HepG2 (cell line): ENCODE measurements at regions not wholly inside any gene's neighbourhood (a gene's known extent, or its start where the extent isn't known, plus 50 kb on each side); places are given as distances from the start of the nearest gene placed in this dataset.

ENCODE experiments used
- ATAC-seq: fragments of 200-7000 bp; cut with Tn5 transposase; 3 replicates; pipeline ENCODE4 v1.9.1; 2020; ENCODE audit warnings: mild to moderate bottlenecking, moderate library complexity
- BruUV-seq: library from RNA; stranded (reverse); fragments of 400-500 nt; replicated peaks from 2 replicates; lab custom pipeline; 2021; lab: Mats Ljungman, UMichigan
- CTCF ChIA-PET: fragments of 300-600 bp; formaldehyde crosslinking; extraction: SDS; loops from one replicate; lab custom pipeline; 2021; ENCODE audit warnings: low total read pairs, inconsistent platforms, low intra/inter-chr PET ratio; lab: Yijun Ruan, JAX
- POLR2A ChIA-PET: fragments of 350-600 bp; sonication (Branson Sonifier 250); formaldehyde crosslinking; loops from one replicate; lab custom pipeline; 2020; ENCODE audit warnings: antibody characterized with exemption, inconsistent platforms; lab: Yijun Ruan, JAX
- DNase-seq: peaks from one replicate; pipeline ENCODE4 v3.0.0-alpha.2; 2015; ENCODE audit warnings: low spot score
- FAIRE-seq: peaks from 3 replicates; lab custom pipeline; 2011; peaks lifted over from hg19 to GRCh38; lab: Jason Lieb, UNC
- H2AFZ ChIP-seq: one replicate; pipeline ENCODE4 v1.6.1; 2011; ENCODE audit warnings: low read length, inconsistent platforms
- H3K27ac ChIP-seq: fragments of 300-600 bp; 3 replicates; pipeline ENCODE4 v1.8.0; 2011; ENCODE audit warnings: mixed run types, mild to moderate bottlenecking, mixed read lengths, low read length, inconsistent platforms; ENCODE audit not compliant: insufficient read depth; ENCODE audit errors: extremely low read length
- H3K27me3 ChIP-seq, 2 experiments: fragments of 200-600 bp in 1 of 2; 2 replicates in 1 of 2; 3 replicates in 1 of 2; pipeline versions ENCODE4 v1.6.0 to v1.8.0; 2011; ENCODE audit warnings: low read length in 2 of 2, mild to moderate bottlenecking in 2 of 2, moderate library complexity in 2 of 2, inconsistent platforms in 1 of 2; ENCODE audit not compliant: insufficient read depth in 2 of 2, control insufficient read depth in 1 of 2
- H3K36me3 ChIP-seq, 2 experiments: fragments of 200-600 bp in 1 of 2; replicated peaks in 1 of 2; 2 replicates in 1 of 2; 3 replicates in 1 of 2; pipeline versions ENCODE4 v1.5.1 to v1.8.0; 2011; ENCODE audit warnings: low read length in 2 of 2, inconsistent platforms in 1 of 2; ENCODE audit not compliant: insufficient read depth in 2 of 2, control insufficient read depth in 1 of 2
- H3K4me1 ChIP-seq: 2 replicates; pipeline ENCODE4 v1.5.1; 2012; ENCODE audit warnings: low read length, inconsistent platforms; ENCODE audit not compliant: insufficient read depth
- H3K4me2 ChIP-seq: 2 replicates; pipeline ENCODE4 v1.6.0; 2011; ENCODE audit warnings: low read depth, low read length, inconsistent platforms
- H3K4me3 ChIP-seq, 3 experiments: fragments of 200-600 bp in 1 of 3; sonication (generic), shearing (Covaris generic) in 1 of 3; replicated peaks in 1 of 3; 2 replicates each; pipeline ENCODE4 v1.5.1; 2011 to 2016; ENCODE audit warnings: low read length in 3 of 3, inconsistent platforms in 2 of 3, low read depth in 2 of 3, mild to moderate bottlenecking in 2 of 3, control low read depth in 1 of 3, mixed read lengths in 1 of 3; ENCODE audit not compliant: insufficient read depth in 1 of 3
- H3K79me2 ChIP-seq: one replicate; pipeline ENCODE4 v1.6.1; 2011; ENCODE audit warnings: low read length, inconsistent platforms; ENCODE audit not compliant: insufficient read depth
- H3K9ac ChIP-seq: 2 replicates; pipeline ENCODE4 v1.6.0; 2011; ENCODE audit warnings: mild to moderate bottlenecking, low read depth, low read length, inconsistent platforms; ENCODE audit not compliant: insufficient read depth
- H3K9me3 ChIP-seq: 2 replicates; pipeline ENCODE4 v1.5.1; 2012; ENCODE audit warnings: mild to moderate bottlenecking, low read length
- H4K20me1 ChIP-seq: 2 replicates; pipeline ENCODE4 v1.6.0; 2011; ENCODE audit warnings: inconsistent platforms, mild to moderate bottlenecking, low read length, moderate library complexity; ENCODE audit not compliant: insufficient read depth
- ARNT ChIP-seq: fragments of 450-650 bp; IDR thresholded peaks from 2 replicates; pipeline ENCODE4 v1.6.1; 2017
- MEIS1 ChIP-seq: sonication (generic); formaldehyde crosslinking; IDR thresholded peaks from 2 replicates; pipeline ENCODE4 v1.9.0; 2021; ENCODE audit warnings: mild to moderate bottlenecking, missing genetic modification reagents, moderate library complexity, borderline replicate concordance
- TBX3 ChIP-seq: fragments of 450-650 bp; IDR thresholded peaks from 2 replicates; pipeline ENCODE4 v1.6.1; 2017; ENCODE audit warnings: antibody characterized with exemption, mild to moderate bottlenecking, inconsistent platforms, borderline replicate concordance
- ZNF142 ChIP-seq: sonication (generic); formaldehyde crosslinking; IDR thresholded peaks from 2 replicates; pipeline ENCODE4 v1.4.0; 2020; ENCODE audit warnings: missing genetic modification reagents
- ZNF260 ChIP-seq: sonication (generic); formaldehyde crosslinking; IDR thresholded peaks from 2 replicates; pipeline ENCODE4 v1.4.0; 2020; ENCODE audit warnings: missing genetic modification reagents, low read depth, mild to moderate bottlenecking, borderline replicate concordance
- ZNF589 ChIP-seq: sonication (generic); formaldehyde crosslinking; conservative IDR thresholded peaks from 2 replicates; pipeline ENCODE4 v1.8.0; 2022; ENCODE audit warnings: mild to moderate bottlenecking, moderate library complexity, missing genetic modification reagents
- WGBS: methylation state at CpG from one replicate; pipeline ENCODE4 v1.1.6; 2017; ENCODE audit warnings: low lambda C conversion rate; 5-methylcytosine and 5-hydroxymethylcytosine counted together
- in situ Hi-C: cut with HindIII; loops from 2 replicates; pipeline ENCODE4 v1.10.0; 2017; ENCODE audit warnings: low pct_unique_long_range_greater_than_20kb; ENCODE audit not compliant: extremely low pct_ligation_motif_present
- intact Hi-C: fragments of 100-400 bp; cut with micrococcal nuclease; formaldehyde crosslinking; loops from one replicate; pipeline ENCODE4 v1.10.0; 2022; ENCODE audit not compliant: unreplicated experiment
- TF ChIP-seq, protein P1 (sequence below): sonication (generic); formaldehyde crosslinking; IDR thresholded peaks from 2 replicates; pipeline ENCODE4 v1.8.1; 2023; ENCODE audit warnings: mild to moderate bottlenecking, moderate library complexity, missing genetic modification reagents
- TF ChIP-seq, protein P2 (sequence below): IDR thresholded peaks from 2 replicates; pipeline ENCODE4 v1.6.1; 2016

DNA sequence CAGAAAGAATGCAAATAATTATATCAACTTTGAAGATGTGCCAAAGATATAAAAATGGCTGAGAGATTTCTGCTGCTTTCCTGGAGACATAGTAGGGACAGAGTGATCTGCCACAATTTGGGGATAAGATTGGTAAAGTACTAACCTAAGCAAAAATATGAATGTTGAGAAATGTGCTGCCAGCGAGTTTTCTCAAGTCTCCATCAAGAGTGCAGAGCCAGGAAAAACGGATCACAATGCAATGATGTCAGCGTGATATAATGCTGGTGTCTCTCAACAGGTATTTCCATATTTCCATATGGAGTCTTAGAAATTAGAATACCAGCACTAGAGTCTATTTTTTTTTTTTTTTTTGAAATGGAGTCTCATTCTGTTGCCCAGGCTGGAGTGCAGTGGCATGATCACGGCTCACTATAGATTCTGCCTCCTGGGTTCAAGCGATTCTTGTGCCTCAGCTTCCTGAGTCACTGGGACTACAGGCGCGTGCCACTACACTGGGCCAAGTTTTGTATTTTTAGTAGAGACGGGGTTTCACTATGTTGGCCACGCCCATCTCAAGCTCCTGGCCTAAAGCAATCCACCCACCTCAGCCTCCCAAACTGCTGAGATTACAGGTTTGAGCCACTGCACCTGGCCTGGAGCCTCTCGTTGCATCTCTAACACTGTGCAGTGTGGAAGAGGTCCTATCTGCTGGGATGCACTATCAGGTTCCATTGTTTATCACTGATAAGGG, 893.5 kb downstream of the TRIML1 start:
- Histone ChIP-seq H3K9me3 (no peaks in the 10 kb centered on the region), H3K27ac (no peak overlapping the region), H3K79me2 (no peaks in the 10 kb centered on the region), H3K36me3 (no peaks in the 10 kb centered on the region), H3K4me3 (no peak overlapping the region), H2AFZ (no peak overlapping the region), H3K27me3 (no peaks in the 10 kb centered on the region), H3K4me2 (no peak overlapping the region), H4K20me1 (no peaks in the 10 kb centered on the region), H3K4me1 (no peaks in the 10 kb centered on the region), H3K9ac (no peak overlapping the region)
- in situ Hi-C loops (no loop called here), intact Hi-C loops (no loop called here)
- WGBS = 28% methylated on average over 10 of the region's 10 CpGs
- ChIA-PET CTCF (no interaction called here), POLR2A (no interaction called here)
- TF ChIP-seq ARNT (no peak), TBX3 (no peak), ZNF142 (CRISPR knock-in tag) (no peak), ZNF260 (CRISPR knock-in tag) (no peak), ZNF589 (CRISPR knock-in tag) (no peak), MEIS1 (CRISPR knock-in tag) (no peak)
- TF ChIP-seq, protein P1, sequence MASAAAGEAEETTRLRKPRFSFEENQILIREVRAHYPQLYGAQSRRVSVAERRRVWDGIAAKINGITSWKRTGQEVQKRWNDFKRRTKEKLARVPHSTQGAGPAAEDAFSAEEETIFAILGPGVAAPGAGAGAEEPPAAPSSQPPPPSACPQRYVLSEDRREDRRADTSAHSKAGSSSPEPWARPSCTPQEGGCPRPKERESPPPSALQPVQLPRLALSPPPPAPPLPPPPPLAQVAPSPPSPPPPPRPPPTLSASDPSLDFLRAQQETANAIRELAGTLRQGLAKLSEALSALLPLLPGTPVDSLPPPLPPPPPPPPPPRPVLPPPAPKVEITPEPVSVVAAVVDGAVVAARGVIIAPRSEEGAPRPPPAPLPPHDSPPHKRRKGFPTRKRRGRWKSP (CRISPR knock-in tag) = no peak
- TF ChIP-seq, protein P2, sequence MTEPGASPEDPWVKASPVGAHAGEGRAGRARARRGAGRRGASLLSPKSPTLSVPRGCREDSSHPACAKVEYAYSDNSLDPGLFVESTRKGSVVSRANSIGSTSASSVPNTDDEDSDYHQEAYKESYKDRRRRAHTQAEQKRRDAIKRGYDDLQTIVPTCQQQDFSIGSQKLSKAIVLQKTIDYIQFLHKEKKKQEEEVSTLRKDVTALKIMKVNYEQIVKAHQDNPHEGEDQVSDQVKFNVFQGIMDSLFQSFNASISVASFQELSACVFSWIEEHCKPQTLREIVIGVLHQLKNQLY (CRISPR knock-in tag) = no peak
- no peak for DNase-seq
- FAIRE-seq = no peak
- no peak for ATAC-seq
- no TSS peak for BruUV-seq
